ENCODE measurements at regions not wholly inside any gene's neighbourhood (a gene's known extent, or its start where the extent isn't known, plus 50 kb on each side); places are given as distances from the start of the nearest gene placed in this dataset.

DNA sequence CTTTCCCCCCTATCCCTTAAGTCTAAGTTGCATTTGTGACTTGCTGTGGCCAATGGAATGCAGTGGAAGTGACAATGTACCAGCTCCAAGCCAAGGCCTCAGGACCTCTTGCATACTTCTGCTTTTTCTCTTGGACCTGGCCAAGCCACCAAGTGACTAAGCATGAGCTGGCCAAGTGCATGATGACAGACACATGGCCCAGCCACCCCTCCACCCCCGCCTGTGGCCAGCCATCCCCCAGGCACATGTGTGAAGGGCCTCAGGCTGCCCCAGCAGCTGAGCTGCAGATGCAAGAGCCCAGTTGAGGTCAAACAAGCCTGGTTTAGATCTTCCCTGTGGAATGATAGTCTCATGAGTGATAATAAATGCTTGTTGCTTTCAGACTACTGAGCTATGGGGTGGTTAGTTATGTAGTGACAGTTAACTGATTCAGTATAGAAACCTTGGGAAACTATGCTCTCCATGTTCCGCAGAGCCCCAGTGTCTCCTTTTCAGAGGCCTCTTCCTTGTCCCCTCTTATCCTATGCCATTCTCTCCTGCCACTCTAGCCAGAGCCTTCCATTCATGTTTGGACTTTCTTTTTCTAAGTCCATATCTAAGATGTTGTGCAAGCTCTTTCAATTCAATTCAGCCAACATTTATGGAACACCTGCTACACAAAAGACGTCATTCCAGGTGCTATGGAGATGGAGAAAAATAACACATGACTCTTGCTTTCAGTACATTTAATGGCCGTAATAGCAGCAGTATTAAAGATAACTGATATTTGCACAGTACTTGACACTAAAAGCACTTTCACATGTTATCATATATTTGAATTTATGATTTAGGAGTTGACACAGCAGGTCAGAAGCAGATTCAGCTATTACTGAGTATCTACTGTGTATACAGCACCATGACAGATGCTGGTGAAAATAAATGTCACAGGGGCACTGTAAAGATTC lies 55.5 kb upstream of the LOXL4 start:
- no peak for TF ChIP-seq CTCF (IDR thresholded peaks at IDR 0.05; ENCODE audit: insufficient read depth, low read depth, low read length, missing control alignments)
- peak; percentile 63 for DNase-seq (ENCODE audit: low read depth)

DNA sequence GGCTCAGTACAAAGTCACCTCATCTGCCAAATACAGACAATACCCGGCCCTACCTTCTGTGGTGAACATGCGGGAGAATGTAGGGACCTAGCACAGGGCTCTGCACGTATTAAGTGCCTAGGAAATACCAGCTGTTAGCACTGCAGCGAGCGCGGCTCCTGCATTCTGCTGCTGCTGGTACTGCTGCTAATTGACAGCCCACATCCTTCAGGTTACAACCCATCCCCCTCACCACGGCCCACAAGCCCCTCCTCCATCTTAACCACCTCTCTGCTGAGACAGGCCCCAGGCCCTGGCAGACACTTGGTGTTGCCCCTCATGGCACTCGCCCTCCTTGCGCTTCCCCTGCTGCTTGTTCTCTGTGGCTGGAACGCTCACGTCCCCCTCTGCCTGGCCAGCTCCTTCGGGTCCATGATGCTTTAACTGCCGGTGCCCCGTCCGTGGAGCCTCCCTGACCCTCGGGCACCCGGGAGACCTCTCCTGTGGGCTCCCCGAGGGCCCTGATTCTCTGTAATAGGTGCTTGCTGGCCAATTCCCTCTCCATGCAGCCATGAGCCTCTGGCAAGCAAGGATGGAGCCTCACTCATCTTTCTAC lies 53.3 kb upstream of the LOXL4 start:
- no peak for DNase-seq (ENCODE audit: low read depth)
- H3K4me3 ChIP-seq (ENCODE audit: low read length): no peak overlapping the region
- TF ChIP-seq CTCF (IDR thresholded peaks at IDR 0.05; ENCODE audit: insufficient read depth, low read depth, low read length, missing control alignments): no peak

More for the DNA sequence above, 55.5 kb upstream of the LOXL4 start:
- H3K4me3 ChIP-seq (ENCODE audit: low read length): no peak overlapping the region

GRCh38 chr10:98320486-98321185 lies 52.6 kb upstream of the LOXL4 start:
- no peak for DNase-seq (ENCODE audit: low read depth)
- no peak for TF ChIP-seq CTCF (IDR thresholded peaks at IDR 0.05; ENCODE audit: insufficient read depth, low read depth, low read length, missing control alignments)
- no peak overlapping the region for H3K4me3 ChIP-seq (ENCODE audit: low read length)

GRCh38 chr10:98318861-98319260 lies 50.9 kb upstream of the LOXL4 start:
- DNase-seq (ENCODE audit: low read depth): no peak

More at GRCh38 chr10:98318861-98319260, 50.9 kb upstream of the LOXL4 start:
- TF ChIP-seq CTCF (IDR thresholded peaks at IDR 0.05; ENCODE audit: insufficient read depth, low read depth, low read length, missing control alignments): no peak
- H3K4me3 ChIP-seq (ENCODE audit: low read length): no peak overlapping the region
